IMR-90 (cell line): ENCODE measurements at regions not wholly inside any gene's neighbourhood (a gene's known extent, or its start where the extent isn't known, plus 50 kb on each side); places are given as distances from the start of the nearest gene placed in this dataset.

ENCODE experiments used
- ATAC-seq: fragments of 200-7000 bp; cut with Tn5 transposase; 2 replicates; pipeline ENCODE4 v1.9.1; 2020; ENCODE audit warnings: low read depth, mild to moderate bottlenecking, moderate library complexity
- BruUV-seq: library from RNA; stranded (reverse); fragments of 400-500 nt; replicated peaks from 2 replicates; lab custom pipeline; 2021; lab: Mats Ljungman, UMichigan
- CTCF ChIA-PET: fragments of 300-600 bp; formaldehyde crosslinking; extraction: SDS; loops from one replicate; lab custom pipeline; 2021; ENCODE audit warnings: antibody characterized with exemption; lab: Yijun Ruan, JAX
- POLR2A ChIA-PET: fragments of 300-600 bp; sonication (Branson Sonifier 250); formaldehyde crosslinking; loops from one replicate; lab custom pipeline; 2022; ENCODE audit warnings: antibody characterized with exemption; ENCODE audit not compliant: unreplicated experiment; lab: Charles Lee
- DNase-seq: peaks from one replicate; pipeline ENCODE4 v3.0.0; 2013
- H2AFZ ChIP-seq: replicated peaks from 2 replicates; pipeline ENCODE3; 2013; ENCODE audit warnings: low read length, mild to moderate bottlenecking; ENCODE audit not compliant: poor library complexity
- H2AK5ac ChIP-seq: 2 replicates; pipeline ENCODE4 v1.6.1; 2013; ENCODE audit warnings: low read depth, low read length, inconsistent platforms
- H2AK9ac ChIP-seq: replicated peaks from 2 replicates; pipeline ENCODE3; 2013; ENCODE audit warnings: mild to moderate bottlenecking, low read depth, low read length, moderate library complexity; ENCODE audit not compliant: poor library complexity
- H2BK120ac ChIP-seq: 2 replicates; pipeline ENCODE4 v1.6.1; 2013; ENCODE audit warnings: low read depth, low read length, inconsistent platforms
- H2BK15ac ChIP-seq: 3 replicates; pipeline ENCODE4 v1.6.1; 2013; ENCODE audit warnings: low read depth, low read length, inconsistent platforms
- H2BK20ac ChIP-seq: 2 replicates; pipeline ENCODE4 v1.6.1; 2013; ENCODE audit warnings: low read depth, mild to moderate bottlenecking, inconsistent platforms, low read length, moderate library complexity
- H2BK5ac ChIP-seq: 2 replicates; pipeline ENCODE4 v1.6.1; 2013; ENCODE audit warnings: mild to moderate bottlenecking, low read depth, low read length, inconsistent platforms; ENCODE audit not compliant: poor library complexity, severe bottlenecking
- H3K14ac ChIP-seq: replicated peaks from 2 replicates; pipeline ENCODE4 v1.6.1; 2013; ENCODE audit warnings: low read depth, low read length, inconsistent platforms
- H3K18ac ChIP-seq: 2 replicates; pipeline ENCODE4 v1.6.1; 2013; ENCODE audit warnings: low read depth, low read length, control low read depth
- H3K23ac ChIP-seq: 2 replicates; pipeline ENCODE4 v1.6.1; 2013; ENCODE audit warnings: low read depth, low read length, inconsistent platforms
- H3K27ac ChIP-seq: 2 replicates; pipeline ENCODE4 v1.5.1; 2013; ENCODE audit warnings: mild to moderate bottlenecking, control low read depth, low read length; ENCODE audit not compliant: insufficient read depth
- H3K27me3 ChIP-seq: 2 replicates; pipeline ENCODE4 v1.6.1; 2013; ENCODE audit warnings: low read length; ENCODE audit not compliant: control insufficient read depth, insufficient read depth
- H3K36me3 ChIP-seq: 2 replicates; pipeline ENCODE4 v1.6.1; 2013; ENCODE audit warnings: low read length, mixed read lengths; ENCODE audit not compliant: control insufficient read depth, insufficient read depth
- H3K4ac ChIP-seq: 2 replicates; pipeline ENCODE4 v1.6.1; 2013; ENCODE audit warnings: low read depth, low read length, inconsistent platforms
- H3K4me1 ChIP-seq: 2 replicates; pipeline ENCODE4 v1.6.1; 2013; ENCODE audit warnings: low read length, mixed read lengths; ENCODE audit not compliant: control insufficient read depth, insufficient read depth
- H3K4me2 ChIP-seq: 2 replicates; pipeline ENCODE4 v1.6.1; 2013; ENCODE audit warnings: low read depth, mild to moderate bottlenecking, control low read depth, low read length, moderate library complexity
- H3K4me3 ChIP-seq: 2 replicates; pipeline ENCODE4 v1.5.1; 2013; ENCODE audit warnings: low read depth, mild to moderate bottlenecking, control low read depth, low read length, moderate library complexity; ENCODE audit not compliant: insufficient read depth
- H3K56ac ChIP-seq: 2 replicates; pipeline ENCODE4 v1.6.1; 2013; ENCODE audit warnings: low read length, inconsistent platforms; ENCODE audit not compliant: insufficient read depth; ENCODE audit errors: extremely low read depth
- H3K79me1 ChIP-seq, 2 experiments: 2 replicates each; pipeline ENCODE4 v1.6.1; 2013; ENCODE audit warnings: low read length in 2 of 2, inconsistent platforms in 1 of 2, low read depth in 1 of 2
- H3K9ac ChIP-seq: 2 replicates; pipeline ENCODE4 v1.6.1; 2013; ENCODE audit warnings: low read depth, low read length, control low read depth
- H3K9me1 ChIP-seq: 2 replicates; pipeline ENCODE4 v1.6.1; 2013; ENCODE audit warnings: low read length, inconsistent platforms; ENCODE audit not compliant: insufficient read depth
- H3K9me3 ChIP-seq: 2 replicates; pipeline ENCODE4 v1.6.1; 2013; ENCODE audit warnings: low read length; ENCODE audit not compliant: control insufficient read depth, insufficient read depth
- H4K20me1 ChIP-seq: 2 replicates; pipeline ENCODE4 v1.6.1; 2013; ENCODE audit warnings: low read length, inconsistent platforms; ENCODE audit not compliant: insufficient read depth
- H4K5ac ChIP-seq: 2 replicates; pipeline ENCODE4 v1.6.1; 2013; ENCODE audit warnings: mild to moderate bottlenecking, low read depth, low read length, control low read depth
- H4K8ac ChIP-seq, 2 experiments: 2 replicates each; pipeline ENCODE4 v1.6.1; 2013; ENCODE audit warnings: low read depth in 2 of 2, low read length in 2 of 2, control low read depth in 1 of 2, inconsistent platforms in 1 of 2
- H4K91ac ChIP-seq: 2 replicates; pipeline ENCODE4 v1.6.1; 2013; ENCODE audit warnings: low read depth, low read length, inconsistent platforms; ENCODE audit not compliant: insufficient read depth
- BHLHE40 ChIP-seq: fragments of 150-350 bp; IDR thresholded peaks from 2 replicates; pipeline ENCODE4 v1.6.1; 2016; ENCODE audit warnings: mild to moderate bottlenecking, low read depth, low read length
- CHD1 ChIP-seq: IDR thresholded peaks from 2 replicates; pipeline ENCODE4 v1.6.1; 2012; ENCODE audit warnings: low read depth, low read length, improper control_type of control experiment
- FOS ChIP-seq: fragments of 150-350 bp; IDR thresholded peaks from 2 replicates; pipeline ENCODE4 v1.6.1; 2016; ENCODE audit warnings: low read depth, low read length
- MAFK ChIP-seq: IDR thresholded peaks from 2 replicates; pipeline ENCODE4 v1.6.1; 2012; ENCODE audit warnings: low read depth, low read length, improper control_type of control experiment
- MAZ ChIP-seq: IDR thresholded peaks from 2 replicates; pipeline ENCODE4 v1.6.1; 2012; ENCODE audit warnings: low read depth, mild to moderate bottlenecking, low read length, improper control_type of control experiment, moderate library complexity, borderline replicate concordance
- MXI1 ChIP-seq: IDR thresholded peaks from 2 replicates; pipeline ENCODE4 v1.6.1; 2012; ENCODE audit warnings: low read depth, mild to moderate bottlenecking, low read length, moderate library complexity, borderline replicate concordance
- NFE2L2 ChIP-seq: fragments of 150-350 bp; IDR thresholded peaks from 2 replicates; pipeline ENCODE4 v1.6.1; 2016; ENCODE audit warnings: low read depth, mild to moderate bottlenecking, low read length
- RCOR1 ChIP-seq: IDR thresholded peaks from 2 replicates; pipeline ENCODE4 v1.6.1; 2012; ENCODE audit warnings: mild to moderate bottlenecking, low read length, improper control_type of control experiment; ENCODE audit not compliant: insufficient replicate concordance
- RFX5 ChIP-seq: IDR thresholded peaks from 2 replicates; pipeline ENCODE4 v1.8.0; 2012; ENCODE audit warnings: low read depth, mild to moderate bottlenecking, low read length, moderate library complexity
- SMC3 ChIP-seq: fragments of 150-350 bp; IDR thresholded peaks from 2 replicates; pipeline ENCODE4 v1.6.1; 2016; ENCODE audit warnings: low read depth, mild to moderate bottlenecking, antibody characterized with exemption, low read length, moderate library complexity
- USF2 ChIP-seq: fragments of 150-350 bp; IDR thresholded peaks from 2 replicates; pipeline ENCODE4 v1.6.1; 2017; ENCODE audit warnings: mild to moderate bottlenecking, antibody characterized with exemption, low read length, low read depth
- WGBS, 2 experiments: methylation state at CpG; one replicate each; pipeline versions ENCODE4 v1.1.5 to v1.1.7; 2013; ENCODE audit warnings: missing lambda C conversion rate in 2 of 2; ENCODE audit not compliant: insufficient read length in 1 of 2; ENCODE audit errors: extremely low coverage in 2 of 2; 5-methylcytosine and 5-hydroxymethylcytosine counted together
- dilution Hi-C: fragments of 300-500 bp; cut with HindIII; formaldehyde crosslinking; loops from one replicate; pipeline ENCODE4 v1.14.3; 2018; ENCODE audit warnings: low sequenced_read_pairs; ENCODE audit not compliant: unreplicated experiment
- in situ Hi-C: fragments of 300-500 bp; cut with MboI; formaldehyde crosslinking; loops from 3 replicates; pipeline ENCODE4 v1.14.3; 2019; ENCODE audit warnings: low sequenced_read_pairs, inconsistent platforms, mixed read lengths
- intact Hi-C: fragments of 100-400 bp; cut with micrococcal nuclease; formaldehyde crosslinking; loops from 2 replicates; pipeline ENCODE4 v1.10.0; 2022

GRCh38 chrX:95733426-95733825 is 951.2 kb upstream of the DIAPH2 start:
- intact Hi-C loops (no loop called here), in situ Hi-C loops (no loop called here), dilution Hi-C loops (no loop called here)
- no peaks in the 10 kb centered on the region for H3K4me1 ChIP-seq
- 70% methylated on average over 2 of the region's 3 CpGs; no CpG with 5 or more reads in 1 of the 2 experiments for WGBS, 2 experiments
- H2BK5ac ChIP-seq: no peak overlapping the region
- no peak overlapping the region for H3K14ac ChIP-seq
- no peak overlapping the region for H3K4ac ChIP-seq
- no peak overlapping the region for H3K23ac ChIP-seq
- H4K20me1 ChIP-seq: no peaks in the 10 kb centered on the region
- no peak overlapping the region for H3K18ac ChIP-seq
- no peak overlapping the region for H2BK120ac ChIP-seq
- no peak overlapping the region for H2AFZ ChIP-seq
- H3K9ac ChIP-seq: no peak overlapping the region
- no peak overlapping the region for H3K27ac ChIP-seq
- H3K56ac ChIP-seq: no peak overlapping the region
- H2AK5ac ChIP-seq: no peak overlapping the region
- no peak overlapping the region for H3K4me3 ChIP-seq
- H2AK9ac ChIP-seq: no peak overlapping the region
- H3K9me1 ChIP-seq: no peaks in the 10 kb centered on the region
- ChIA-PET CTCF (no interaction called here), POLR2A (no interaction called here)
- no peak overlapping the region for H4K8ac ChIP-seq
- H3K36me3 ChIP-seq: no peaks in the 10 kb centered on the region
- no peak overlapping the region for H2BK20ac ChIP-seq
- H4K91ac ChIP-seq: no peak overlapping the region
- DNase-seq (no peak), ATAC-seq (no peak)
- no peak overlapping the region for H2BK15ac ChIP-seq
- peaks cover under 1% of the 10 kb centered on the region for H3K27me3 ChIP-seq
- no TSS peak for BruUV-seq
- no peak overlapping the region for H3K4me2 ChIP-seq
- H4K5ac ChIP-seq: no peak overlapping the region
- TF ChIP-seq MXI1: no peak
- no peak for TF ChIP-seq NFE2L2
- no peak for TF ChIP-seq CHD1
- no peak for TF ChIP-seq RCOR1
- TF ChIP-seq MAZ: no peak
- TF ChIP-seq FOS: no peak
- TF ChIP-seq MAFK: no peak
- TF ChIP-seq USF2: no peak
- TF ChIP-seq SMC3: no peak
- TF ChIP-seq BHLHE40: no peak
- no peak for TF ChIP-seq RFX5
- H3K9me3 ChIP-seq: no peaks in the 10 kb centered on the region
- H3K79me1 ChIP-seq: no peaks in the 10 kb centered on the region
